Endothelial cell (in vitro differentiated cells): ENCODE measurements at regions not wholly inside any gene's neighbourhood (a gene's known extent, or its start where the extent isn't known, plus 50 kb on each side); places are given as distances from the start of the nearest gene placed in this dataset.
"Not testable (repeated sequence)": the region's sequence is repeated elsewhere in the genome, so short reads cannot be mapped to it uniquely, and the experiment has no call there.

Source experiments
- DNase-seq: peaks from one replicate; pipeline ENCODE4 v3.0.0; 2021; ENCODE audit warnings: low spot score
- H3K27ac Mint-ChIP-seq: one replicate; pipeline ENCODE4 v1.8.0; 2021; ENCODE audit warnings: mixed read lengths, inconsistent platforms; ENCODE audit not compliant: unreplicated experiment
- H3K27me3 Mint-ChIP-seq: one replicate; pipeline ENCODE4 v1.8.0; 2021; ENCODE audit warnings: mild to moderate bottlenecking, moderate library complexity, mixed read lengths, inconsistent platforms; ENCODE audit not compliant: unreplicated experiment
- H3K36me3 Mint-ChIP-seq: one replicate; pipeline ENCODE4 v1.8.0; 2021; ENCODE audit warnings: mild to moderate bottlenecking, low read depth, mixed read lengths, inconsistent platforms; ENCODE audit not compliant: unreplicated experiment
- H3K4me1 Mint-ChIP-seq: one replicate; pipeline ENCODE4 v1.8.0; 2021; ENCODE audit warnings: mild to moderate bottlenecking, mixed read lengths, inconsistent platforms; ENCODE audit not compliant: unreplicated experiment
- H3K4me3 Mint-ChIP-seq: one replicate; pipeline ENCODE4 v1.8.0; 2021; ENCODE audit warnings: mild to moderate bottlenecking, mixed read lengths, inconsistent platforms; ENCODE audit not compliant: unreplicated experiment
- H3K9me3 Mint-ChIP-seq: one replicate; pipeline ENCODE4 v1.8.0; 2021; ENCODE audit warnings: mixed read lengths, inconsistent platforms; ENCODE audit not compliant: unreplicated experiment
- CTCF ChIP-seq: fragments of 200-600 bp; sonication (generic); IDR thresholded peaks from one replicate; pipeline ENCODE4 v1.5.0; 2021; ENCODE audit warnings: antibody characterized with exemption; ENCODE audit not compliant: unreplicated experiment

- not testable (repeated sequence) for H3K36me3 Mint-ChIP-seq, H3K9me3 Mint-ChIP-seq, H3K4me1 Mint-ChIP-seq, H3K27me3 Mint-ChIP-seq, H3K4me3 Mint-ChIP-seq, DNase-seq, H3K27ac Mint-ChIP-seq
These were observed 185.0 kb downstream of the NPIPA7 start for GRCh38 chr16:16563962-16564361.

- DNase-seq, H3K27ac Mint-ChIP-seq, H3K4me1 Mint-ChIP-seq, H3K27me3 Mint-ChIP-seq, H3K36me3 Mint-ChIP-seq, H3K4me3 Mint-ChIP-seq, H3K9me3 Mint-ChIP-seq: not testable (repeated sequence)
These were observed 186.4 kb downstream of the NPIPA7 start for GRCh38 chr16:16565326-16565725.

GRCh38 chr16:16570055-16570454 lies 191.1 kb downstream of the NPIPA7 start:
- not testable (repeated sequence) for H3K4me1 Mint-ChIP-seq, H3K27me3 Mint-ChIP-seq

GRCh38 chr16:16570874-16571273 lies 191.9 kb downstream of the NPIPA7 start:
- not testable (repeated sequence) for H3K4me1 Mint-ChIP-seq, DNase-seq, H3K4me3 Mint-ChIP-seq, H3K9me3 Mint-ChIP-seq, H3K36me3 Mint-ChIP-seq, H3K27me3 Mint-ChIP-seq, H3K27ac Mint-ChIP-seq

More at GRCh38 chr16:16570055-16570454, 191.1 kb downstream of the NPIPA7 start:
- H3K27ac Mint-ChIP-seq, H3K9me3 Mint-ChIP-seq, H3K36me3 Mint-ChIP-seq, H3K4me3 Mint-ChIP-seq, DNase-seq: not testable (repeated sequence)

GRCh38 chr16:16572130-16572774 lies 193.3 kb downstream of the NPIPA7 start:
- not testable (repeated sequence) for H3K4me3 Mint-ChIP-seq, DNase-seq, H3K27ac Mint-ChIP-seq, H3K9me3 Mint-ChIP-seq, H3K36me3 Mint-ChIP-seq, H3K4me1 Mint-ChIP-seq, H3K27me3 Mint-ChIP-seq

- not testable (repeated sequence) for H3K27me3 Mint-ChIP-seq, DNase-seq, H3K36me3 Mint-ChIP-seq, H3K4me1 Mint-ChIP-seq, H3K4me3 Mint-ChIP-seq, H3K27ac Mint-ChIP-seq, H3K9me3 Mint-ChIP-seq
These were observed 198.1 kb downstream of the NPIPA7 start for GRCh38 chr16:16577062-16577461.

GRCh38 chr16:16578701-16579100 lies 199.8 kb downstream of the NPIPA7 start:
- Mint-ChIP-seq H3K4me1 (no peaks in the 10 kb centered on the region), H3K27ac (no peak overlapping the region), H3K36me3 (no peaks in the 10 kb centered on the region), H3K4me3 (no peak overlapping the region), H3K9me3 (no peaks in the 10 kb centered on the region), H3K27me3 (no peaks in the 10 kb centered on the region)
- TF ChIP-seq CTCF, result no peak
- DNase-seq, result no peak

GRCh38 chr16:16582916-16583315 lies 204.0 kb downstream of the NPIPA7 start:
- H3K36me3 Mint-ChIP-seq, H3K4me3 Mint-ChIP-seq, H3K9me3 Mint-ChIP-seq, H3K27me3 Mint-ChIP-seq, H3K4me1 Mint-ChIP-seq, DNase-seq, H3K27ac Mint-ChIP-seq: not testable (repeated sequence)

- not testable (repeated sequence) for H3K4me1 Mint-ChIP-seq, H3K27ac Mint-ChIP-seq, H3K27me3 Mint-ChIP-seq, H3K36me3 Mint-ChIP-seq, H3K9me3 Mint-ChIP-seq, DNase-seq, H3K4me3 Mint-ChIP-seq
These were observed 207.2 kb downstream of the NPIPA7 start for GRCh38 chr16:16586073-16586651.

GRCh38 chr16:16586969-16587368 lies 208.0 kb downstream of the NPIPA7 start:
- not testable (repeated sequence) for H3K36me3 Mint-ChIP-seq, DNase-seq, H3K4me3 Mint-ChIP-seq, H3K27me3 Mint-ChIP-seq, H3K4me1 Mint-ChIP-seq, H3K9me3 Mint-ChIP-seq, H3K27ac Mint-ChIP-seq

GRCh38 chr16:16588436-16588835 lies 209.5 kb downstream of the NPIPA7 start:
- H3K4me1 Mint-ChIP-seq, H3K36me3 Mint-ChIP-seq, H3K27ac Mint-ChIP-seq, DNase-seq, H3K4me3 Mint-ChIP-seq, H3K27me3 Mint-ChIP-seq, H3K9me3 Mint-ChIP-seq: not testable (repeated sequence)
